Adrenal gland (tissue), 9 donors: ENCODE measurements at regions not wholly inside any gene's neighbourhood (a gene's known extent, or its start where the extent isn't known, plus 50 kb on each side); places are given as distances from the start of the nearest gene placed in this dataset.

Experiments used
- DNase-seq, 7 donors: peaks; one replicate each; pipeline ENCODE4 v3.0.0-alpha.2; 2019 to 2020
- H3K27ac ChIP-seq, 5 donors: fragments of 200-600 bp; sonication (generic) in 4 of 5; 1 replicate in 3 of 5; 2 replicates in 2 of 5; pipeline versions ENCODE4 v1.5.1 to v1.8.0; 2016 to 2020; ENCODE audit warnings: mild to moderate bottlenecking in 1 of 5
- H3K27me3 ChIP-seq: fragments of 200-600 bp; 2 replicates; pipeline ENCODE4 v1.8.0; 2021
- H3K36me3 ChIP-seq, 2 donors: fragments of 200-600 bp; replicated peaks in 1 of 2; 1 replicate in 1 of 2; 2 replicates in 1 of 2; pipeline versions ENCODE4 v1.5.1 to v1.8.0; 2018 to 2022
- H3K4me1 ChIP-seq, 2 donors: fragments of 200-600 bp; replicated peaks in 1 of 2; 1 replicate in 1 of 2; 2 replicates in 1 of 2; pipeline versions ENCODE4 v1.5.1 to v1.8.0; 2018 to 2021
- H3K4me3 ChIP-seq, 4 donors: fragments of 200-600 bp; sonication (generic) in 3 of 4; one replicate each; pipeline ENCODE4 v1.5.1; 2016 to 2018
- H3K9me3 ChIP-seq, 3 donors: fragments of 200-600 bp; sonication (generic) in 1 of 3; replicated peaks in 1 of 3; 1 replicate in 2 of 3; 2 replicates in 1 of 3; pipeline versions ENCODE4 v1.5.1 to v1.8.0; 2016 to 2021
- CTCF ChIP-seq, 6 experiments: fragments of 450-650 bp in 4 of 6; fragments of 200-600 bp in 2 of 6; sonication (generic) in 1 of 6; IDR thresholded peaks; 1 replicate in 5 of 6; 2 replicates in 1 of 6; pipeline versions ENCODE4 v1.5.1 to v1.8.0; 2016 to 2021; ENCODE audit warnings: antibody characterized with exemption in 6 of 6, mild to moderate bottlenecking in 2 of 6, moderate library complexity in 1 of 6
- POLR2A ChIP-seq, 2 donors: fragments of 450-650 bp; IDR thresholded peaks; one replicate each; pipeline ENCODE4 v1.6.1; 2017; ENCODE audit warnings: antibody characterized with exemption in 2 of 2, mild to moderate bottlenecking in 2 of 2, moderate library complexity in 1 of 2
- WGBS, 4 donors: extraction: QIAGEN DNeasy Blood & Tissue Kit in 2 of 4; methylation state at CpG; one replicate each; pipeline versions ENCODE4 v1.1.5 to v1.1.7; 2013 to 2017; 5-methylcytosine and 5-hydroxymethylcytosine counted together
- intact Hi-C, 2 donors: fragments of 100-400 bp; cut with DNase I; formaldehyde crosslinking; loops; one replicate each; pipeline versions ENCODE4 v1.14.1 to v1.15.0; 2022 to 2023
- donor health status: healthy with polysubstance abuse.
- donor health status: Bipolar disorder and iron deficiency.
- donor health status: DM: yes; HTN: yes; CAD: no.
- donor health status: DM: no; HTN: no; CAD: no.
- donor health status: DM: no; HTN: no; CAD: no.

- intact Hi-C loops = no loop called here
- H3K4me1 ChIP-seq = no peaks in the 10 kb centered on the region
- no peak for DNase-seq
- no peaks in the 10 kb centered on the region for H3K27me3 ChIP-seq
- WGBS, 4 donors = 78 to 92% (median 86%) methylated on average over 4 of the region's 4 CpGs
- H3K27ac ChIP-seq = no peak overlapping the region
- H3K9me3 ChIP-seq = no peaks in the 10 kb centered on the region
- TF ChIP-seq CTCF (IDR thresholded peaks at IDR 0.05) (no peak), POLR2A (IDR thresholded peaks at IDR 0.05) (no peak)
- H3K36me3 ChIP-seq = no peaks in the 10 kb centered on the region
- no peak overlapping the region for H3K4me3 ChIP-seq
Observed at GRCh38 chr2:53513167-53513666, 254.4 kb upstream of the CHAC2 start.

- Histone ChIP-seq H3K9me3 (no peaks in the 10 kb centered on the region), H3K4me1 (no peaks in the 10 kb centered on the region), H3K27ac (no peak overlapping the region), H3K27me3 (no peaks in the 10 kb centered on the region), H3K36me3 (no peaks in the 10 kb centered on the region), H3K4me3 (no peak overlapping the region)
- DNase-seq = no peak
- 71 to 78% (median 72%) methylated on average over 4 of the region's 4 CpGs for WGBS, 4 donors
- TF ChIP-seq CTCF (IDR thresholded peaks at IDR 0.05) (no peak), POLR2A (IDR thresholded peaks at IDR 0.05) (no peak)
- intact Hi-C loops = no loop called here
Observed at GRCh38 chr2:53512071-53512826, 255.4 kb upstream of the CHAC2 start.

GRCh38 chr2:53511549-53511948 is 256.1 kb upstream of the CHAC2 start:
- intact Hi-C loops = no loop called here
- Histone ChIP-seq H3K27ac (no peak overlapping the region), H3K9me3 (no peaks in the 10 kb centered on the region), H3K36me3 (no peaks in the 10 kb centered on the region), H3K27me3 (no peaks in the 10 kb centered on the region), H3K4me1 (no peaks in the 10 kb centered on the region), H3K4me3 (no peak overlapping the region)
- TF ChIP-seq POLR2A (IDR thresholded peaks at IDR 0.05) (no peak), CTCF (IDR thresholded peaks at IDR 0.05) (no peak)
- WGBS, 4 donors = 89 to 95% (median 93%) methylated on average over 4 of the region's 4 CpGs
- no peak for DNase-seq

- Histone ChIP-seq H3K36me3 (no peaks in the 10 kb centered on the region), H3K27me3 (no peaks in the 10 kb centered on the region), H3K9me3 (no peaks in the 10 kb centered on the region), H3K4me3 (no peak overlapping the region), H3K27ac (no peak overlapping the region), H3K4me1 (no peaks in the 10 kb centered on the region)
- WGBS, 4 donors = 68 to 77% (median 73%) methylated on average over 4 of the region's 4 CpGs
- no peak for DNase-seq
- no peak for TF ChIP-seq POLR2A (IDR thresholded peaks at IDR 0.05)
- no peak for TF ChIP-seq CTCF (IDR thresholded peaks at IDR 0.05)
- intact Hi-C loops = no loop called here
Observed at GRCh38 chr2:53510401-53510800, 257.2 kb upstream of the CHAC2 start.
